MCF 10A (cell line): ENCODE measurements at regions not wholly inside any gene's neighbourhood (a gene's known extent, or its start where the extent isn't known, plus 50 kb on each side); places are given as distances from the start of the nearest gene placed in this dataset.

Experiments used
- BruUV-seq: library from RNA; stranded (reverse); fragments of 400-500 nt; replicated peaks from 2 replicates; lab custom pipeline; 2021; lab: Mats Ljungman, UMichigan
- CTCF ChIA-PET: fragments of 300-600 bp; sonication (Branson Sonifier 250); formaldehyde crosslinking; extraction: SDS; loops from one replicate; lab custom pipeline; 2021; ENCODE audit warnings: antibody characterized with exemption, inconsistent platforms; lab: Yijun Ruan, JAX
- POLR2A ChIA-PET: fragments of 300-600, 350-650 bp; sonication (Branson Sonifier 250); formaldehyde crosslinking; extraction: SDS; loops from one replicate; lab custom pipeline; 2020; ENCODE audit warnings: antibody characterized with exemption, inconsistent platforms; lab: Yijun Ruan, JAX
- DNase-seq: peaks from one replicate; pipeline ENCODE4 v3.0.0-alpha.2; 2018; ENCODE audit not compliant: unreplicated experiment
- H3K27ac Mint-ChIP-seq: one replicate; pipeline ENCODE4 v1.8.0; 2022; ENCODE audit warnings: mild to moderate bottlenecking, low read depth, mixed read lengths; ENCODE audit not compliant: unreplicated experiment
- H3K27me3 Mint-ChIP-seq: one replicate; pipeline ENCODE4 v1.8.0; 2022; ENCODE audit warnings: mixed read lengths; ENCODE audit not compliant: insufficient read depth, unreplicated experiment
- H3K36me3 Mint-ChIP-seq: one replicate; pipeline ENCODE4 v1.8.0; 2022; ENCODE audit warnings: mild to moderate bottlenecking, moderate library complexity, mixed read lengths; ENCODE audit not compliant: insufficient read depth, unreplicated experiment
- H3K4me1 Mint-ChIP-seq: one replicate; pipeline ENCODE4 v1.8.0; 2022; ENCODE audit warnings: mixed read lengths; ENCODE audit not compliant: insufficient read depth, unreplicated experiment
- H3K4me3 Mint-ChIP-seq: one replicate; pipeline ENCODE4 v1.8.0; 2022; ENCODE audit warnings: mild to moderate bottlenecking, moderate library complexity, mixed read lengths; ENCODE audit not compliant: unreplicated experiment
- H3K9me3 Mint-ChIP-seq: one replicate; pipeline ENCODE4 v1.8.0; 2022; ENCODE audit warnings: mixed read lengths; ENCODE audit not compliant: unreplicated experiment
- CTCF ChIP-seq: fragments of 200-600 bp; IDR thresholded peaks from one replicate; pipeline ENCODE4 v1.8.0; 2022; ENCODE audit warnings: antibody characterized with exemption, mild to moderate bottlenecking; ENCODE audit not compliant: unreplicated experiment
- intact Hi-C: fragments of 100-400 bp; cut with micrococcal nuclease; formaldehyde crosslinking; loops from 2 replicates; pipeline ENCODE4 v1.14.1; 2022

- intact Hi-C loops: no loop called here
- no peak for DNase-seq
- TF ChIP-seq CTCF: no peak
- H3K27ac Mint-ChIP-seq: no peak overlapping the region
- H3K9me3 Mint-ChIP-seq: no peaks in the 10 kb centered on the region
- no peaks in the 10 kb centered on the region for H3K4me1 Mint-ChIP-seq
- ChIA-PET CTCF (no interaction called here), POLR2A (no interaction called here)
- BruUV-seq: no TSS peak
- H3K36me3 Mint-ChIP-seq: peaks cover 21% of the 10 kb centered on the region
- no peak overlapping the region for H3K4me3 Mint-ChIP-seq
- H3K27me3 Mint-ChIP-seq: no peaks in the 10 kb centered on the region
These were observed 50.5 kb upstream of the CD99 start for GRCh38 chrX:2640436-2641150.

- Mint-ChIP-seq H3K27ac (no peak overlapping the region), H3K27me3 (no peaks in the 10 kb centered on the region), H3K9me3 (no peaks in the 10 kb centered on the region), H3K4me1 (no peaks in the 10 kb centered on the region), H3K36me3 (peaks cover 15% of the 10 kb centered on the region), H3K4me3 (no peak overlapping the region)
- no peak for TF ChIP-seq CTCF
- ChIA-PET CTCF (no interaction called here), POLR2A (no interaction called here)
- intact Hi-C loops: no loop called here
- no TSS peak for BruUV-seq
- no peak for DNase-seq
These were observed 52.8 kb upstream of the CD99 start for GRCh38 chrX:2638279-2638678.

GRCh38 chrX:2635342-2635741 is 55.8 kb upstream of the CD99 start:
- H3K27ac Mint-ChIP-seq: no peak overlapping the region

More at GRCh38 chrX:2635342-2635741, 55.8 kb upstream of the CD99 start:
- no peak for TF ChIP-seq CTCF
- ChIA-PET CTCF (no interaction called here), POLR2A (no interaction called here)
- no peak overlapping the region for H3K4me3 Mint-ChIP-seq
- peaks cover 13% of the 10 kb centered on the region for H3K36me3 Mint-ChIP-seq
- DNase-seq: no peak
- no peaks in the 10 kb centered on the region for H3K27me3 Mint-ChIP-seq
- BruUV-seq: no TSS peak
- peaks cover 9% of the 10 kb centered on the region for H3K9me3 Mint-ChIP-seq
- no peaks in the 10 kb centered on the region for H3K4me1 Mint-ChIP-seq
- intact Hi-C loops: no loop called here
